DND-41 (cell line): ENCODE measurements at regions not wholly inside any gene's neighbourhood (a gene's known extent, or its start where the extent isn't known, plus 50 kb on each side); places are given as distances from the start of the nearest gene placed in this dataset.

Source experiments
- ATAC-seq: fragments of 200-7000 bp; cut with Tn5 transposase; 3 replicates; pipeline ENCODE4 v1.9.1; 2021; ENCODE audit warnings: low read depth; ENCODE audit not compliant: insufficient read depth
- DNase-seq: peaks from one replicate; pipeline ENCODE4 v3.0.0-alpha.2; 2020
- H2AFZ ChIP-seq: 2 replicates; pipeline ENCODE4 v1.6.0; 2012; ENCODE audit warnings: low read depth, low read length
- H3K27ac ChIP-seq: 2 replicates; pipeline ENCODE4 v1.5.1; 2012; ENCODE audit warnings: low read length, inconsistent platforms
- H3K27me3 ChIP-seq: fragments of 200-600 bp; sonication (generic); 2 replicates; pipeline ENCODE4 v1.6.0; 2012; ENCODE audit warnings: low read length, mild to moderate bottlenecking, inconsistent platforms; ENCODE audit not compliant: insufficient read depth, poor library complexity
- H3K36me3 ChIP-seq: 2 replicates; pipeline ENCODE4 v1.5.1; 2012; ENCODE audit warnings: low read length, inconsistent platforms; ENCODE audit not compliant: insufficient read depth
- H3K4me1 ChIP-seq: 2 replicates; pipeline ENCODE4 v1.5.1; 2012; ENCODE audit warnings: mild to moderate bottlenecking, low read length; ENCODE audit not compliant: insufficient read depth
- H3K4me2 ChIP-seq: 2 replicates; pipeline ENCODE4 v1.6.0; 2012; ENCODE audit warnings: mild to moderate bottlenecking, moderate library complexity, low read length, inconsistent platforms; ENCODE audit not compliant: insufficient read depth
- H3K4me3 ChIP-seq, 2 experiments: fragments of 200-600 bp in 1 of 2; shearing (Covaris generic) in 1 of 2; 2 replicates each; pipeline ENCODE4 v1.5.1; 2012 to 2016; ENCODE audit warnings: inconsistent platforms in 2 of 2, low read length in 2 of 2, mild to moderate bottlenecking in 2 of 2, low read depth in 1 of 2, moderate library complexity in 1 of 2
- H3K79me2 ChIP-seq: 2 replicates; pipeline ENCODE4 v1.6.0; 2012; ENCODE audit warnings: low read length, inconsistent platforms; ENCODE audit not compliant: insufficient read depth
- H3K9ac ChIP-seq: 2 replicates; pipeline ENCODE4 v1.6.0; 2012; ENCODE audit warnings: low read depth, mild to moderate bottlenecking, inconsistent platforms, low read length, moderate library complexity
- H3K9me3 ChIP-seq: 2 replicates; pipeline ENCODE4 v1.5.1; 2012; ENCODE audit warnings: low read length, moderate library complexity, mild to moderate bottlenecking, inconsistent platforms; ENCODE audit not compliant: insufficient read depth, severe bottlenecking
- H4K20me1 ChIP-seq: 2 replicates; pipeline ENCODE4 v1.6.0; 2012; ENCODE audit warnings: low read length; ENCODE audit not compliant: insufficient read depth
- CTCF ChIP-seq: IDR thresholded peaks from 2 replicates; pipeline ENCODE4 v1.5.1; 2012; ENCODE audit warnings: borderline replicate concordance, low read length, moderate library complexity, mild to moderate bottlenecking; ENCODE audit not compliant: poor library complexity, severe bottlenecking; ENCODE audit errors: extremely low read depth
- EZH2 ChIP-seq: IDR thresholded peaks from 3 replicates; pipeline ENCODE4 v1.6.1; 2012; ENCODE audit warnings: borderline replicate concordance, low read depth, mild to moderate bottlenecking, moderate library complexity, low read length, inconsistent platforms; ENCODE audit not compliant: severe bottlenecking

GRCh38 chr2:56685205-56685604, 501.4 kb downstream of the CCDC85A start:
- Histone ChIP-seq H3K27ac (no peak overlapping the region), H3K4me2 (no peak overlapping the region), H3K36me3 (no peaks in the 10 kb centered on the region), H3K9me3 (no peaks in the 10 kb centered on the region), H2AFZ (no peak overlapping the region), H3K4me1 (no peaks in the 10 kb centered on the region), H3K9ac (no peak overlapping the region), H4K20me1 (no peaks in the 10 kb centered on the region), H3K27me3 (no peaks in the 10 kb centered on the region), H3K4me3 (no peak overlapping the region), H3K79me2 (no peaks in the 10 kb centered on the region)
- no peak for TF ChIP-seq CTCF
- no peak for TF ChIP-seq EZH2
- ATAC-seq (no peak), DNase-seq (no peak)

- ATAC-seq (no peak), DNase-seq (no peak)
- no peak overlapping the region for H3K4me2 ChIP-seq
- no peaks in the 10 kb centered on the region for H3K9me3 ChIP-seq
- no peaks in the 10 kb centered on the region for H3K4me1 ChIP-seq
- TF ChIP-seq CTCF, result no peak
- TF ChIP-seq EZH2, result no peak
- H2AFZ ChIP-seq, result no peak overlapping the region
- H3K27me3 ChIP-seq, result no peaks in the 10 kb centered on the region
- no peak overlapping the region for H3K27ac ChIP-seq
- no peak overlapping the region for H3K4me3 ChIP-seq
- H4K20me1 ChIP-seq, result no peaks in the 10 kb centered on the region
- H3K79me2 ChIP-seq, result no peaks in the 10 kb centered on the region
- no peaks in the 10 kb centered on the region for H3K36me3 ChIP-seq
- no peak overlapping the region for H3K9ac ChIP-seq
These were observed 503.4 kb downstream of the CCDC85A start for GRCh38 chr2:56687169-56687568.

GRCh38 chr2:56688661-56689060, 504.9 kb downstream of the CCDC85A start:
- Histone ChIP-seq H3K27ac (no peak overlapping the region), H3K4me2 (no peak overlapping the region), H3K4me1 (no peaks in the 10 kb centered on the region), H3K79me2 (no peaks in the 10 kb centered on the region), H3K9me3 (no peaks in the 10 kb centered on the region), H3K27me3 (no peaks in the 10 kb centered on the region), H3K9ac (no peak overlapping the region), H4K20me1 (no peaks in the 10 kb centered on the region), H3K36me3 (no peaks in the 10 kb centered on the region), H2AFZ (no peak overlapping the region), H3K4me3 (no peak overlapping the region)
- TF ChIP-seq EZH2 (no peak), CTCF (no peak)
- no peak for DNase-seq
- ATAC-seq, result no peak

GRCh38 chr2:56693501-56693900, 509.7 kb downstream of the CCDC85A start:
- Histone ChIP-seq H3K27ac (no peak overlapping the region), H3K4me1 (no peaks in the 10 kb centered on the region), H3K4me2 (no peak overlapping the region), H2AFZ (no peak overlapping the region), H3K36me3 (no peaks in the 10 kb centered on the region), H3K9ac (no peak overlapping the region), H3K79me2 (no peaks in the 10 kb centered on the region), H4K20me1 (no peaks in the 10 kb centered on the region), H3K27me3 (no peaks in the 10 kb centered on the region), H3K4me3 (no peak overlapping the region), H3K9me3 (no peaks in the 10 kb centered on the region)
- ATAC-seq, result no peak
- TF ChIP-seq EZH2 (no peak), CTCF (no peak)
- DNase-seq, result no peak
